B cell (primary cell): ENCODE measurements at regions not wholly inside any gene's neighbourhood (a gene's known extent, or its start where the extent isn't known, plus 50 kb on each side); places are given as distances from the start of the nearest gene placed in this dataset.
"Not testable (repeated sequence)": the region's sequence is repeated elsewhere in the genome, so short reads cannot be mapped to it uniquely, and the experiment has no call there.

Experiments
- ATAC-seq: fragments of 200-7000 bp; cut with Tn5 transposase; one replicate; pipeline ENCODE4 v1.10.0; 2021; ENCODE audit warnings: low read depth, mild to moderate bottlenecking, moderate number of reproducible peaks, moderate library complexity
- CTCF ChIA-PET: fragments of 350-600 bp; sonication (Branson Sonifier 250); formaldehyde crosslinking; loops from one replicate; lab custom pipeline; 2021; ENCODE audit warnings: antibody characterized with exemption, inconsistent platforms; lab: Charles Lee
- POLR2A ChIA-PET: fragments of 350-600 bp; sonication (Branson Sonifier 250); formaldehyde crosslinking; loops from one replicate; lab custom pipeline; 2021; ENCODE audit warnings: antibody characterized with exemption; lab: Charles Lee
- DNase-seq: peaks from one replicate; pipeline ENCODE4 v3.0.0; 2013
- H2AFZ ChIP-seq: 2 replicates; pipeline ENCODE4 v1.6.1; 2012; ENCODE audit warnings: mild to moderate bottlenecking, low read depth, low read length; ENCODE audit not compliant: insufficient read depth, poor library complexity, severe bottlenecking
- H3K27ac ChIP-seq, 2 donors: 1 replicate in 1 of 2; 2 replicates in 1 of 2; pipeline ENCODE4 v1.5.1; 2012 to 2013; ENCODE audit warnings: low read length in 2 of 2, mild to moderate bottlenecking in 2 of 2, moderate library complexity in 1 of 2
- H3K27me3 ChIP-seq, 4 experiments: fragments of 200-600 bp in 1 of 4; sonication (generic) in 1 of 4; replicated peaks in 1 of 4; 1 replicate in 2 of 4; 2 replicates in 2 of 4; pipeline versions ENCODE4 v1.6.1 to v1.7.0; 2013 to 2016; ENCODE audit warnings: low read length in 3 of 4, mild to moderate bottlenecking in 2 of 4, mixed read lengths in 1 of 4, moderate library complexity in 1 of 4; ENCODE audit not compliant: insufficient read depth in 4 of 4, control insufficient read depth in 3 of 4; ENCODE audit errors: control extremely low read depth in 1 of 4
- H3K36me3 ChIP-seq, 2 experiments: replicated peaks in 1 of 2; 1 replicate in 1 of 2; 2 replicates in 1 of 2; pipeline versions ENCODE4 v1.6.1 to v1.7.1; 2013; ENCODE audit warnings: low read length in 1 of 2; ENCODE audit not compliant: insufficient read depth in 2 of 2, control insufficient read depth in 1 of 2; ENCODE audit errors: control extremely low read depth in 1 of 2, extremely low read depth in 1 of 2
- H3K4me1 ChIP-seq, 2 donors: fragments of 200-600 bp in 1 of 2; sonication (generic) in 1 of 2; 1 replicate in 1 of 2; 2 replicates in 1 of 2; pipeline versions ENCODE4 v1.5.1 to v1.6.1; 2013 to 2017; ENCODE audit warnings: low read length in 2 of 2; ENCODE audit not compliant: control insufficient read depth in 2 of 2, insufficient read depth in 2 of 2
- H3K4me2 ChIP-seq: replicated peaks from 2 replicates; pipeline ENCODE3; 2012; ENCODE audit warnings: mild to moderate bottlenecking, low read depth, low read length; ENCODE audit not compliant: poor library complexity, severe bottlenecking
- H3K4me3 ChIP-seq, 5 experiments: fragments of 200-600 bp in 1 of 5; sonication (generic) in 1 of 5; 1 replicate in 3 of 5; 2 replicates in 2 of 5; pipeline versions ENCODE4 v1.5.1 to v1.7.0; 2011 to 2016; ENCODE audit warnings: low read length in 4 of 5, mild to moderate bottlenecking in 4 of 5, low read depth in 2 of 5, control low read depth in 1 of 5, moderate library complexity in 1 of 5; ENCODE audit not compliant: insufficient read depth in 1 of 5; ENCODE audit errors: control extremely low read depth in 1 of 5, extremely low read depth in 1 of 5
- H3K79me2 ChIP-seq: fragments of 200-600 bp; sonication (generic); one replicate; pipeline ENCODE4 v1.6.0; 2016; ENCODE audit warnings: low read length; ENCODE audit not compliant: control insufficient read depth, insufficient read depth
- H3K9ac ChIP-seq: fragments of 200-600 bp; sonication (generic); 2 replicates; pipeline ENCODE4 v1.6.1; 2017; ENCODE audit warnings: mild to moderate bottlenecking, low read length, moderate library complexity
- H3K9me3 ChIP-seq, 3 donors: one replicate each; pipeline versions ENCODE4 v1.6.1 to v1.7.1; 2013; ENCODE audit warnings: low read length in 2 of 3; ENCODE audit not compliant: control insufficient read depth in 2 of 3, insufficient read depth in 1 of 3; ENCODE audit errors: control extremely low read depth in 1 of 3
- H4K20me1 ChIP-seq: 2 replicates; pipeline ENCODE4 v1.6.0; 2012; ENCODE audit warnings: mild to moderate bottlenecking, low read length; ENCODE audit not compliant: insufficient read depth, control insufficient read depth, poor library complexity, severe bottlenecking
- H3K27ac Mint-ChIP-seq: one replicate; pipeline ENCODE4 v1.8.0; 2021; ENCODE audit warnings: mixed read lengths
- H3K27me3 Mint-ChIP-seq: one replicate; pipeline ENCODE4 v1.8.0; 2021; ENCODE audit warnings: mixed read lengths
- H3K4me1 Mint-ChIP-seq: one replicate; pipeline ENCODE4 v1.8.0; 2021; ENCODE audit warnings: mixed read lengths
- H3K4me3 Mint-ChIP-seq: one replicate; pipeline ENCODE4 v1.8.0; 2021; ENCODE audit warnings: mixed read lengths
- H3K9me3 Mint-ChIP-seq: one replicate; pipeline ENCODE4 v1.8.0; 2022; ENCODE audit warnings: mixed read lengths; ENCODE audit not compliant: insufficient read depth
- WGBS: methylation state at CpG from one replicate; pipeline ENCODE4 v1.1.5; 2013; ENCODE audit warnings: missing lambda C conversion rate; ENCODE audit not compliant: insufficient coverage; 5-methylcytosine and 5-hydroxymethylcytosine counted together
- intact Hi-C: fragments of 100-400 bp; cut with micrococcal nuclease; formaldehyde crosslinking; loops from one replicate; pipeline ENCODE4 v1.10.0; 2022

DNA sequence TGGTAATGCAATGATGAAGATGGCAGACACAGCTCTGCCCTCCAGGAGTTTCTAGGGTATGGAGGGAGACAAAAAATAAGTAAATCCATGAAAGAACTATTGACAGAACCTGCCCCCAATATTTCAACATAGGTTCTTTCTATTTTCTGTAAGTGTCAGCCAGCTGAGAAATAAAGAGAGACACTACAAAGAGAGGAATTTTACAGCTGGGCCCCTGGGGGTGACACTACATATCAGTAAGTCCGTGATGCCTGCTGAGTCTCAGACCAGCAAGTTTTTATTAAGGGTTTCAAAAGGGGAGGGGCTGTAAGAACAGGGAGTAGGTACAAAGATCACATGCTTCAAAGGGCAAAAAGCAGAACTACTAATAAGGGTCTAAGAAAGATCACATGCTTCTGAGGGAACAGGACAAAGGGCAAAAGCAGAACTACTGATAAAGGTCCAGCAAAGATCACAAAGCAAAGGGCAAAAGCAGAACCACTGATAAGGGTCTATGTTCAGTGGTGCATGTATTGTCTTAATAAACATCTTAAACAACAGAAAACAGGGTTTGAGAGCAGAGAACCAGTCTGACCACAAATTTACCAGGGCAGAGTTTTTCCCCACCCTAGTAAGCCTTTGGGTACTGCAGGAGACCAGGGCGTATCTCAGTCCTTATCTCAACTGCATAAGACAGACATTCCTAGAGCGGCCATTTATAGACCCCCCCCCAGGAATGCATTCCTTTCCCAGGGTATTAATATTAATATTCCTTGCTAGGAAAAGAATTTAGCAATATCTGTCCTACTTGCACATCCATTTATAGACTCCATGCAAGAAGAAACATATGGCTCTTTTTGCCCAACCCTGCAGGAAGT lies 119.0 kb upstream of the KRTAP5-11 start:
- H3K4me3 Mint-ChIP-seq, H3K4me3 ChIP-seq, H3K79me2 ChIP-seq, CTCF ChIA-PET, H3K27ac Mint-ChIP-seq, H3K4me1 ChIP-seq, H3K27me3 Mint-ChIP-seq, ATAC-seq, H3K27me3 ChIP-seq, H3K27ac ChIP-seq, H4K20me1 ChIP-seq, H3K9ac ChIP-seq, intact Hi-C loops, H3K9me3 ChIP-seq, DNase-seq, H3K4me2 ChIP-seq, H2AFZ ChIP-seq, H3K9me3 Mint-ChIP-seq, POLR2A ChIA-PET, H3K4me1 Mint-ChIP-seq, H3K36me3 ChIP-seq: not testable (repeated sequence)
- no CpG with 5 or more reads among the region's 3 CpGs for WGBS

DNA sequence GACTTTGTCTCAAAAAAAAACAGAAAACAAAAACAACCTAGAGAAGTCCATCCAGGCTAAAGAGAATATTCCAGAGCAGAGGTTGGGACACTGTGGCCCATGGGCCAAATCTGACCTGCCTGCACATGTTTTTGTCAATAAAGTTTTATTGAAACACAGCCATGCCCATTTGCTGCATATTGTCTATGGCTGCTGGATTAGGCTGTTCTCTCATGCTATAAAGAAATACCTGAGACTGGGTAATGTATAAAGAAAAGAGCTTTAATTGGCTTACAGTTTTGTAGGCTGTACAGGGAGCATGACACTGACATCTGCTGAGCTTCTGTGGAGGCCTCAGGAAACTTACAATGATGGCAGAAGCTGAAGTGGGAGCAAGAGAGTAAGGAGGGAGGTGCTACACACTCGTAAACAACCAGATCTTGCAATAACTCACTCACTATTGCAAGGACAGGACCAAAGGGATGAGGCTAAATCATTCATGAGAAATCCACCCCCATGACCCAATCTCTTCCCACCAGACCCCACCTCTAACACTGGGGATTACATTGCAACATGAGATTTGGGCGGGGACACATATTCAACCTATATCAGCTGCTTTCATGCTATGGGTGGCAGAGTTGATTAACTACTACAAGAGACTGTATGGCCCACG lies 122.5 kb upstream of the KRTAP5-11 start:
- H4K20me1 ChIP-seq, H3K9me3 ChIP-seq, H3K4me3 ChIP-seq, H3K4me2 ChIP-seq, H2AFZ ChIP-seq, CTCF ChIA-PET, H3K4me3 Mint-ChIP-seq, H3K79me2 ChIP-seq, H3K27ac ChIP-seq, H3K36me3 ChIP-seq, DNase-seq, ATAC-seq, POLR2A ChIA-PET, H3K4me1 ChIP-seq, H3K27ac Mint-ChIP-seq, H3K9ac ChIP-seq, H3K9me3 Mint-ChIP-seq, H3K27me3 ChIP-seq, H3K4me1 Mint-ChIP-seq, intact Hi-C loops: not testable (repeated sequence)
- WGBS, result no CpG with 5 or more reads among the region's 3 CpGs
- H3K27me3 Mint-ChIP-seq, result peaks cover 14% of the 10 kb centered on the region

- peaks cover 14% of the 10 kb centered on the region for H3K27me3 Mint-ChIP-seq
- H4K20me1 ChIP-seq, H3K4me3 Mint-ChIP-seq, H3K4me1 Mint-ChIP-seq, H3K9me3 ChIP-seq, H3K36me3 ChIP-seq, H3K79me2 ChIP-seq, H3K27me3 ChIP-seq, H3K4me1 ChIP-seq, POLR2A ChIA-PET, H3K9ac ChIP-seq, CTCF ChIA-PET, H3K27ac Mint-ChIP-seq, H3K9me3 Mint-ChIP-seq, intact Hi-C loops, H3K27ac ChIP-seq, ATAC-seq, H3K4me2 ChIP-seq, H3K4me3 ChIP-seq, H2AFZ ChIP-seq, DNase-seq: not testable (repeated sequence)
- WGBS, result no CpG with 5 or more reads among the region's 4 CpGs
Observed at GRCh38 chr11:71705738-71706432, 123.2 kb upstream of the KRTAP5-11 start.
